Stomach smooth muscle (tissue), 2 donors: ENCODE measurements at regions not wholly inside any gene's neighbourhood (a gene's known extent, or its start where the extent isn't known, plus 50 kb on each side); places are given as distances from the start of the nearest gene placed in this dataset.

ENCODE experiments used
- H3K27ac ChIP-seq: one replicate; pipeline ENCODE4 v1.7.0; 2013; ENCODE audit warnings: mild to moderate bottlenecking, low read length, inconsistent platforms
- H3K27me3 ChIP-seq, 2 donors: one replicate each; pipeline ENCODE4 v1.7.0; 2013; ENCODE audit warnings: low read length in 2 of 2; ENCODE audit not compliant: insufficient read depth in 2 of 2, control insufficient read depth in 1 of 2
- H3K36me3 ChIP-seq, 2 donors: one replicate each; pipeline ENCODE4 v1.7.0; 2013; ENCODE audit warnings: low read length in 2 of 2; ENCODE audit not compliant: control insufficient read depth in 2 of 2, insufficient read depth in 2 of 2
- H3K4me1 ChIP-seq: one replicate; pipeline ENCODE4 v1.7.0; 2013; ENCODE audit warnings: low read length; ENCODE audit not compliant: control insufficient read depth, insufficient read depth
- H3K4me3 ChIP-seq, 2 donors: one replicate each; pipeline ENCODE4 v1.7.0; 2013; ENCODE audit warnings: low read length in 2 of 2
- H3K9ac ChIP-seq, 2 donors: one replicate each; pipeline ENCODE4 v1.7.0; 2013; ENCODE audit warnings: low read length in 2 of 2, mild to moderate bottlenecking in 1 of 2
- H3K9me3 ChIP-seq, 2 donors: one replicate each; pipeline ENCODE4 v1.7.0; 2013; ENCODE audit warnings: low read length in 2 of 2; ENCODE audit not compliant: control insufficient read depth in 2 of 2
- donor health status: healthy.
- donor health status: Pancreatic carcinoma.

DNA sequence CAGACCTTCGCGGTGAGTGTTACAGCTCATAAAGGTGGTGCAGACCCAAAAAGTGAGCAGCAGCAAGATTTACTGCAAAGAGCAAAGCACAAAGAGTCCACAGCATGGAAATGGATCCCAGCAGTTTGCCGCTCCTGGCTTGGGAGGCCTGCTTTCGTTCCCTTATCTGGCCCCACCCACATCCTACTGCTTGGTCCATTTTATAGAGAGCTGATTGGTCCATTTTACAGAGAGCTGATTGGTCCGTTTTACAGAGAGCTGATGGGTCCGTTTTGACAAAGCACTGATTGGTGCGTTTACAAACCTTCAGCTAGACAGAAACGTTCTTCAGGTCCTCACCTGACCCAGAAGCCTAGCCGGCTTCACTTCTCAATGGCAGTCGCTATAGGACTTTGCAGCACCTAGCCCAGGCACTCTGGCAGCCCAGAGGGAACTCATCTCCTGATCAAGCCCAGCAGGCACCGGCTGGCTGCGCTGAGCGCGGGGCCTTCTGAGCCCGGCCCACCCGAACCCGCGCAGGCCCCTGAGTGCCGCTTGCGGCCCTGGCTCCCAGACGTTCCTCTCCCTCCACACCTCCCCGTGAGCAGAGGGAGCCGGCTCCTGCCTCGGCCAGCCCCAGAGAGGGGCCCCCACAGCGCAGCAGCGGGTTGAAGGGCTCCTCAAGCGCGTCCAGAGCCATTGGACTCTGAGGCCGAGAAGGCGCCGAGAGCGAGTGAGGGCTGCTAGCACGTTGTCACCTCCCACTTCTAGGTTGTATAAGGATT, 200.3 kb downstream of the LMO4 start:
- no peaks in the 10 kb centered on the region for H3K36me3 ChIP-seq
- no peaks in the 10 kb centered on the region for H3K9me3 ChIP-seq
- H3K27me3 ChIP-seq: no peaks in the 10 kb centered on the region
- peaks cover 13% of the 10 kb centered on the region for H3K4me1 ChIP-seq
- no peak overlapping the region for H3K27ac ChIP-seq
- no peak overlapping the region for H3K9ac ChIP-seq
- no peak overlapping the region for H3K4me3 ChIP-seq

DNA sequence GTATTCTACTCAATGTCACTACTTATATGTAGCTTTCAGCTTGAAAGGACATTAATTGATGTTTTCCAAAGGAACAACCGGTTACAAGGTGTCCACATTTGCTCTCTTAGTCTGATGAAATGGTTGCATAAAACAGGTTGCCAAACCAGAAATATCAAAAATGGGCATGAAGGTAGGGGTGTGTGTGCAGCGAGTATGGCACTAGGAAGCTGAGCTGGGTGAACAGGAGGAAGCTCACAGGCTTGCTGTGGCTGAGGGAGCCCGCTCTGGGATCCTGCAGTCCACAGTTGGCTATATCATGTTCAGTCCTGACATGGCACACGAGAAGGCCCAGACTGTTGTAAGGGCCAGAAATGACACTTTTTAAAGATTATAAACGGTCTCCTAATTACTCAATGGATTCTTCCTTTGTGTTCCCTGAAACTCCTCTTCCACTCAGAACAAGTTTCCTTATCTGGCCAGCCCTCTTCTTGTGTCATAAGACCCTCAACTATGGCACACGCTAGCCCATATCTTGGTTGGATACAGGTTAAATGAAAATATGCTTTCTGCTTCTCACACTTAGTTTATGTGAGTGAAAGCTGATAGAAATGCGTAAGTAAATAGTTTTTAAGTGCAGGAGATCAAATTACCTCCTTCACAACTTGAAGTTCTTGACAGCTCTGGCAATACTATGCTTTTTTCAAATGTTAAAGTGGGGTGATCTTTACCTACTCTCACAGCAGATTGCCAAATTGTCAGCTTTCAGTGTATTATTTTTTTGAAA, 201.5 kb downstream of the LMO4 start:
- Histone ChIP-seq H3K9me3 (no peaks in the 10 kb centered on the region), H3K27ac (no peak overlapping the region), H3K27me3 (no peaks in the 10 kb centered on the region), H3K4me3 (no peak overlapping the region), H3K9ac (no peak overlapping the region), H3K36me3 (no peaks in the 10 kb centered on the region), H3K4me1 (peaks cover 3% of the 10 kb centered on the region)

DNA sequence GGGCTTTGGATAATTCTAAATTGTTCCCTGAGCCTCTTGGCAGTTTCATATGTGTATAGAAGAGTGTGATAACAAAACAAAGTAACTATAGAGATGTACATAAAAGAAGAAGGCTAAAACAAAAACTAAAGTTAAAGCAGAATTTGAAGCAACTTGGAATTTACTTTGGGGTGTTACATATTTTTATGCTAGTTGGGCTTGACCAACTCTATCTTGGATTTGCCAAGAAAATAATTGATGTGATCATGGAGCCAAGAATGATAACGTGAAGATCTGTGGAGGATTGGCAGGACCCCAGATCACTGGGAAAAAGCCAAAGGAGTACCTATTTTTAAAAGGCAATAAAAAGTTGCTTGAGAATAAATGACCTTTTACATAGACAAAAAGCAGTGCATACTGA, 206.9 kb downstream of the LMO4 start:
- Histone ChIP-seq H3K4me3 (no peak overlapping the region), H3K36me3 (no peaks in the 10 kb centered on the region), H3K9ac (no peak overlapping the region), H3K27me3 (no peaks in the 10 kb centered on the region), H3K27ac (no peak overlapping the region), H3K4me1 (no peaks in the 10 kb centered on the region), H3K9me3 (no peaks in the 10 kb centered on the region)

DNA sequence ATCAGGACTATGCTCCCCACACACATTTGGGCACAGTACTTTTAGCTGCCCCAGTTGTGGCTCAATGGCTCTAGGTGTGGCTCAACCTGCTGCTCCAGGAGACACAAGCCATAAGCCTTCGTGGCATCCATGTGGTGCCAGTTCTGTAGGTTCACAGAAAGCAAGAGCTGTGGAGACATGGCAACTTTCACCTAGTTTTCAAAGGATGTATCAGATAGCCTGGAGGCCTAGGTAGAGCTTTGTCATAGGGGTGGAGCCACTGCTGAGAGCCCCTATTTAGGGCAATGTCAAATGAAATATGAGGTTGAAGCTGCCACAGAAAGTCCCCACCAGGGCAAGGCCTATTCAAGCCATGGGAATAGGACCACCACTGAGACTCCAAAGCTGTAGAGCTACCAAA, 210.5 kb downstream of the LMO4 start:
- Histone ChIP-seq H3K4me1 (no peaks in the 10 kb centered on the region), H3K9ac (no peak overlapping the region), H3K36me3 (no peaks in the 10 kb centered on the region), H3K27ac (no peak overlapping the region), H3K27me3 (no peaks in the 10 kb centered on the region), H3K4me3 (no peak overlapping the region), H3K9me3 (peaks cover 0 to 3% of the 10 kb centered on the region in 2 donors)

DNA sequence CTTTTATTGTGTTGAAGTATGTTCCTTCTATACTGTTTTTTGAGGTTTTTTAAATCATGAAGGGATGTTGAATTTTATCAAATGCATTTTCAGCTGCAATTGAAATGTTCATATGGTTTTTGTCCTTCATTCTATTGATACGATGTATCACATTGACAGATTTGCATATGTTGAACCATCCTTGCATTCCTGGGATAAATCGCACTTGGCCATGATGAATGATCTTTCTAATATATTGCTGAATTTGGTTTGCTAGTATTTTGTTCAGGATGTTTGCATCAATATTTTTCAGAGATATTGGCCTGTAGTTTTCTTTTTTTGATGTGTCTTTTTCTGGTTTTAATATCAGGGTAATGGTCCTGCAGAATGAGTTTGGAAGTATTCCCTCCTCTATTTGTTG, 214.0 kb downstream of the LMO4 start:
- no peaks in the 10 kb centered on the region for H3K36me3 ChIP-seq
- no peaks in the 10 kb centered on the region for H3K27me3 ChIP-seq
- H3K9me3 ChIP-seq: peaks cover 0 to 3% of the 10 kb centered on the region in 2 donors
- H3K4me3 ChIP-seq: no peak overlapping the region
- no peaks in the 10 kb centered on the region for H3K4me1 ChIP-seq
- H3K27ac ChIP-seq: no peak overlapping the region
- no peak overlapping the region for H3K9ac ChIP-seq

DNA sequence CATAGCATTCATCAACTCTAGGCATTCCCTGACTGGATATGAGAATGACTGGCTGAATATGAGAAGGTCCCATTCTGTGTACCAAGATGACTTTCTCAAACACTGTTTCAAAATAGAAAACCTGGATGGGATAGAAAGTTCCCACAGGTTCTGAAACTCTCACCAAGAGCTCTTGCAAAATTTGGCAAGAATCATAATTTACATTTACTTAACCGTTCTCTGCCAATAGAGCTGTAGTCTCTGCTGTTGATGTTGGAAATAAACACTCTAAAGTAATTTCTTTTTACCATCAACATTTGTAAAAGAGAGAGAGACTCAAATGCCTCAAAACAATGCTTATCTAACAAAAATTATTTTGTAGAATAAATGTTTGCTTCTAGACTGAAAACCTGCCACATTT, 221.1 kb downstream of the LMO4 start:
- no peaks in the 10 kb centered on the region for H3K27me3 ChIP-seq
- no peaks in the 10 kb centered on the region for H3K4me1 ChIP-seq
- H3K4me3 ChIP-seq: no peak overlapping the region
- no peaks in the 10 kb centered on the region for H3K36me3 ChIP-seq
- H3K27ac ChIP-seq: no peak overlapping the region
- H3K9me3 ChIP-seq: peaks cover 0 to 2% of the 10 kb centered on the region in 2 donors
- H3K9ac ChIP-seq: no peak overlapping the region

DNA sequence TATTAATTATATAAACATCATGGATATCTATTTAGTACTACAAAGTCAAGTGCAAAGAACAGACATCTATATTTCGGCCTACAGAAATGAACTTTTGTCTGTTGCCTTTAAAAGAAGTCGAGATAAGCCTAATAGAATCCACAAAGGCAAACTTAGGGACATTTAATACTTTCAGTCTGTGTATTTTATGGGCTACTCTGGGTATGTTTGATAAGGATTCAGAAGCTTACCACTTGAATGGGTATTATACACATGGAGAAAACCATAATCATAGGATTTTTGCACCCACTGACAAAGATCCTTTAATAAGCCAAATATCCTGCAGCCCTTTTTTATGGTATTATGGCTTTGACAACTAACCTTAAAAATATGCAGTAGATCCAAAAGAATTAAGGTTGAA, 224.8 kb downstream of the LMO4 start:
- Histone ChIP-seq H3K4me3 (no peak overlapping the region), H3K27ac (no peak overlapping the region), H3K36me3 (no peaks in the 10 kb centered on the region), H3K9ac (no peak overlapping the region), H3K4me1 (no peaks in the 10 kb centered on the region), H3K9me3 (peaks cover 0 to 2% of the 10 kb centered on the region in 2 donors), H3K27me3 (no peaks in the 10 kb centered on the region)

DNA sequence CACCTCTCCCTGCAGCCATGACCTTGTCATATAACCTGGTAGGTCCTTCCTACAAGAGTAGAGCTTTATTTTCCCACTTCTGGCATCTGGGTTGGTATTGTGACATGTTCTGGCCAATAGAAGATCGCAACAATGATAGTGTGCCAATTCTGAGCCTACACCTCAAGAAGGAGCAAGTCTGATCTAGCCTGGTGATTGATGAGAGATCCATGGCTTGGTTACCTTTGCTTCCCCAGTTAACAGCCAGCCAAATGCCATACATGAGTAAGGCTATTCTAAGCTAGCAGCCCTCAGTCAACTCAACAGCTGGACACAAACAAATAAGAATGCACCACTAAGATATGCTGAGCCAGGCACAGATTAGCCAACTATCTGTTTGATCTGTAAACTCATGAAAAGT, 226.7 kb downstream of the LMO4 start:
- Histone ChIP-seq H3K4me3 (no peak overlapping the region), H3K9me3 (peaks cover 0 to 2% of the 10 kb centered on the region in 2 donors), H3K27ac (no peak overlapping the region), H3K27me3 (no peaks in the 10 kb centered on the region), H3K4me1 (no peaks in the 10 kb centered on the region), H3K36me3 (no peaks in the 10 kb centered on the region), H3K9ac (no peak overlapping the region)

DNA sequence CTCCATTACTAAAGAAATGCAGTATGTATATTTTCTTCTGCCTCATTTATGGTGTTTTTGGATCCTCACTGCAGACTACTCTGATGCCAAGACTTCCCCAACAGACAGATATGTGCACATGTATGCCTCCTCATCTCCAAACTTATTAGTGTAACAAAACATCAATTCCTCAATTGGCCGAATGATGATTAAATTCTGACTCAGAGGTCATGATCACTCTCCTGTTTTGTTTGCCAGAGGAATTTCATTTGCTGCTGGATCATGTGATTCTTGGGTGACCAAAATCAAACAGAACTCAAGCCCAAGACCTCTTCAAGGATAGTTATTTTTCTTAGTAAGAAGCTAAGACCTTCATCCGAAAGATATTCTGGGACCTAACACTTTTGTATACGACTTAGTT, 227.6 kb downstream of the LMO4 start:
- H3K27ac ChIP-seq: no peak overlapping the region
- no peaks in the 10 kb centered on the region for H3K4me1 ChIP-seq
- H3K36me3 ChIP-seq: no peaks in the 10 kb centered on the region
- H3K27me3 ChIP-seq: no peaks in the 10 kb centered on the region
- H3K9me3 ChIP-seq: peaks cover 0 to 2% of the 10 kb centered on the region in 2 donors
- H3K9ac ChIP-seq: no peak overlapping the region
- H3K4me3 ChIP-seq: no peak overlapping the region

DNA sequence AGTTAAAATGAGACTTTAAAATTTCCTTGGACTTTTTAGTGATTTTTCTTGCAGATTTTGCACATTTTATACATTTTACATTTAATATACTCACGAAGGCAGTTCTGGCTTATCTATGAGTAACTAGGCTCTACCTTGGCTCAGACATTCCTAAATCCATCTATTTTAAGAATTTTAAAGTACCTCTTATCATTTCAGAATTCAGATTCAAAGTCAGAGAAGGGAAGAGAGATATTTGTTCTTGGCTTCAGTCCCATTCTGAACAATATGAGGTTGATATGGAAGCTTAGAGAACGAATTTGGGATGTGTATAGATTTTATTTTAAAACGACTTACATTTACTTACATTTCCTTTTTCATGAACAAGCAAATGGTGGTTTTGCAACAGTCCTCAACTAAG, 230.2 kb downstream of the LMO4 start:
- Histone ChIP-seq H3K4me3 (no peak overlapping the region), H3K9ac (no peak overlapping the region), H3K4me1 (no peaks in the 10 kb centered on the region), H3K27ac (no peak overlapping the region), H3K36me3 (no peaks in the 10 kb centered on the region), H3K27me3 (no peaks in the 10 kb centered on the region), H3K9me3 (no peaks in the 10 kb centered on the region)

DNA sequence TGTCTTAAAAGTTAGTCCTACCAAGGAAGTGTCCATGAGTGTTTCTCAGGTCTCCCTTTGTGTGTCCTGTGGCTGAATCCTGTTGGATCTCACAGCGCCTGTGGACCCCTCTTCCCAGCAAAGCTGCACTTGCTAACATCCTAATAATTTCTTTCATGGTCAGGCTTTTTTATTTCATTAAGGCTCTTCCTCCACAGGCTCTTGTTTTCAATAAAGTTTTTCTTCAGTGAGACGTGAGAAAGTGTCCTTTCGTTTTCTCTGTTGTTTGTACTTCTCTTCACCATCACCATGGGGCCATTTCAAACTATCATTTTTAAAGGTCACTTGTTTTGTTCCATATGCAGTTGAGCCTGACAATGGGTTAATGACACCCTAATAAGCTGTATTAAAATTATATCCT, 231.5 kb downstream of the LMO4 start:
- Histone ChIP-seq H3K27me3 (no peaks in the 10 kb centered on the region), H3K9ac (no peak overlapping the region), H3K27ac (no peak overlapping the region), H3K4me1 (no peaks in the 10 kb centered on the region), H3K4me3 (no peak overlapping the region), H3K9me3 (no peaks in the 10 kb centered on the region), H3K36me3 (no peaks in the 10 kb centered on the region)
